ENCODE measurements at regions not wholly inside any gene's neighbourhood (a gene's known extent, or its start where the extent isn't known, plus 50 kb on each side); places are given as distances from the start of the nearest gene placed in this dataset.
A peak's percentile ranks its signal among the peaks of the same experiment; 100 is the strongest.

GRCh38 chr5:115686051-115686737 is 60.4 kb upstream of the TMED7 start:
- no peak overlapping the region for H3K27ac ChIP-seq
- H3K4me3 ChIP-seq = no peak overlapping the region
- DNase-seq = peak; percentile 52
- intact Hi-C loops (cut with DNase I; ENCODE audit: low total_unique reads) = no loop called here
- WGBS, 2 donors = 48 to 70% methylated on average over 5 of the region's 5 CpGs
- TF ChIP-seq CTCF (IDR thresholded peaks at IDR 0.05) (no peak), POLR2A (IDR thresholded peaks at IDR 0.05) (no peak)
- H3K9me3 ChIP-seq = no peaks in the 10 kb centered on the region
- peaks cover 3% of the 10 kb centered on the region for H3K4me1 ChIP-seq
- H3K36me3 ChIP-seq (ENCODE audit: low read depth, missing control alignments) = no peaks in the 10 kb centered on the region
- no peaks in the 10 kb centered on the region for H3K27me3 ChIP-seq

- Histone ChIP-seq H3K9me3 (no peaks in the 10 kb centered on the region), H3K4me3 (no peak overlapping the region), H3K27me3 (no peaks in the 10 kb centered on the region), H3K4me1 (peaks cover 3% of the 10 kb centered on the region), H3K27ac (no peak overlapping the region), H3K36me3 (ENCODE audit: low read depth, missing control alignments) (no peaks in the 10 kb centered on the region)
- intact Hi-C loops (cut with DNase I; ENCODE audit: low total_unique reads) = no loop called here
- TF ChIP-seq POLR2A (IDR thresholded peaks at IDR 0.05) = no peak
- TF ChIP-seq CTCF (IDR thresholded peaks at IDR 0.05) = no peak
- DNase-seq = no peak
- WGBS, 2 donors = 45 to 62% methylated on average over 2 of the region's 2 CpGs
Observed at GRCh38 chr5:115685490-115685889, 59.7 kb upstream of the TMED7 start.

- DNase-seq = no peak
- Histone ChIP-seq H3K4me1 (peaks cover 3% of the 10 kb centered on the region), H3K9me3 (no peaks in the 10 kb centered on the region), H3K4me3 (no peak overlapping the region), H3K27me3 (no peaks in the 10 kb centered on the region), H3K36me3 (ENCODE audit: low read depth, missing control alignments) (no peaks in the 10 kb centered on the region), H3K27ac (no peak overlapping the region)
- intact Hi-C loops (cut with DNase I; ENCODE audit: low total_unique reads) = no loop called here
- TF ChIP-seq CTCF (IDR thresholded peaks at IDR 0.05) = no peak
- no peak for TF ChIP-seq POLR2A (IDR thresholded peaks at IDR 0.05)
- 95 to 96% methylated on average over 1 of the region's 1 CpG for WGBS, 2 donors
Observed at GRCh38 chr5:115684513-115685037, 58.7 kb upstream of the TMED7 start.

GRCh38 chr5:115683081-115683480 is 57.2 kb upstream of the TMED7 start:
- WGBS, 2 donors = 100% methylated on average over 1 of the region's 1 CpG
- TF ChIP-seq CTCF (IDR thresholded peaks at IDR 0.05) = no peak
- TF ChIP-seq POLR2A (IDR thresholded peaks at IDR 0.05) = no peak
- intact Hi-C loops (cut with DNase I; ENCODE audit: low total_unique reads) = no loop called here

More at GRCh38 chr5:115683081-115683480, 57.2 kb upstream of the TMED7 start:
- DNase-seq = no peak
- Histone ChIP-seq H3K4me1 (peaks cover 3% of the 10 kb centered on the region), H3K4me3 (no peak overlapping the region), H3K27ac (no peak overlapping the region), H3K9me3 (no peaks in the 10 kb centered on the region), H3K27me3 (no peaks in the 10 kb centered on the region), H3K36me3 (ENCODE audit: low read depth, missing control alignments) (no peaks in the 10 kb centered on the region)
